ENCODE measurements at regions not wholly inside any gene's neighbourhood (a gene's known extent, or its start where the extent isn't known, plus 50 kb on each side); places are given as distances from the start of the nearest gene placed in this dataset.

GRCh38 chr10:43949351-43949750, 300.7 kb upstream of the ZNF32 start:
- no peaks in the 10 kb centered on the region for H3K27me3 ChIP-seq
- no peak for ATAC-seq (ENCODE audit: low FRiP score in 2 of 2)
- no peak overlapping the region for H3K4me3 ChIP-seq
- TF ChIP-seq POLR2AphosphoS5 (IDR thresholded peaks at IDR 0.05), result no peak
- TF ChIP-seq, protein P1, sequence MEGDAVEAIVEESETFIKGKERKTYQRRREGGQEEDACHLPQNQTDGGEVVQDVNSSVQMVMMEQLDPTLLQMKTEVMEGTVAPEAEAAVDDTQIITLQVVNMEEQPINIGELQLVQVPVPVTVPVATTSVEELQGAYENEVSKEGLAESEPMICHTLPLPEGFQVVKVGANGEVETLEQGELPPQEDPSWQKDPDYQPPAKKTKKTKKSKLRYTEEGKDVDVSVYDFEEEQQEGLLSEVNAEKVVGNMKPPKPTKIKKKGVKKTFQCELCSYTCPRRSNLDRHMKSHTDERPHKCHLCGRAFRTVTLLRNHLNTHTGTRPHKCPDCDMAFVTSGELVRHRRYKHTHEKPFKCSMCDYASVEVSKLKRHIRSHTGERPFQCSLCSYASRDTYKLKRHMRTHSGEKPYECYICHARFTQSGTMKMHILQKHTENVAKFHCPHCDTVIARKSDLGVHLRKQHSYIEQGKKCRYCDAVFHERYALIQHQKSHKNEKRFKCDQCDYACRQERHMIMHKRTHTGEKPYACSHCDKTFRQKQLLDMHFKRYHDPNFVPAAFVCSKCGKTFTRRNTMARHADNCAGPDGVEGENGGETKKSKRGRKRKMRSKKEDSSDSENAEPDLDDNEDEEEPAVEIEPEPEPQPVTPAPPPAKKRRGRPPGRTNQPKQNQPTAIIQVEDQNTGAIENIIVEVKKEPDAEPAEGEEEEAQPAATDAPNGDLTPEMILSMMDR (IDR thresholded peaks at IDR 0.05), result no peak
- no peak for TF ChIP-seq EP300 (IDR thresholded peaks at IDR 0.05)
- no peak for TF ChIP-seq POLR2A (IDR thresholded peaks at IDR 0.05)
- H3K36me3 ChIP-seq, result no peaks in the 10 kb centered on the region
- 45% methylated on average over 4 of the region's 4 CpGs for WGBS, 2 donors
- H3K4me1 ChIP-seq, result no peaks in the 10 kb centered on the region
- DNase-seq, result no peak
- peaks cover 0 to 3% (median 0%) of the 10 kb centered on the region in 4 donors for H3K9me3 ChIP-seq
- no peak overlapping the region for H3K27ac ChIP-seq

DNA sequence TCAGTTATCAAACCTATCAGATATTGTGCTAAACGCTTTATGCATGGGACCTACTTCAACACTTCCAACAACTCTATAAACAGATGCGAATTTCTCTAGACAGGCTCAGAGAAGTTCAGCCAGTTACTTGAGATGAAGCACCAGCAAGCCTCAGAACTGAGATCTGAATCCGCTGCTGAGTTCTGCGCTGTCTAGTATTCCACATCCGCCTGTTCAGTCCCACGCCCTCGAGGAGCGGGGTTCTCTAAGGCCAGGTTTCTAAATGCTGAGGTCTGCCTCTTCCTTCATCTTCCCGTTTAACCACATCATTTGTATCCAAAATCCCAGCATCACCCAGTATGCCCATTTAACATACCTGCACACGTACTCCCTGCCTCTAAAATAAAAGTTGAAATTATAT, 297.8 kb upstream of the ZNF32 start:
- no peak for ATAC-seq (ENCODE audit: low FRiP score in 2 of 2)
- no peak for DNase-seq
- no peak overlapping the region for H3K4me3 ChIP-seq
- WGBS, 2 donors, result 94% methylated on average over 10 of the region's 10 CpGs
- TF ChIP-seq EP300 (IDR thresholded peaks at IDR 0.05) (no peak), POLR2AphosphoS5 (IDR thresholded peaks at IDR 0.05) (no peak), POLR2A (IDR thresholded peaks at IDR 0.05) (no peak)
- TF ChIP-seq, protein P1 (IDR thresholded peaks at IDR 0.05), result no peak
- no peaks in the 10 kb centered on the region for H3K36me3 ChIP-seq
- no peaks in the 10 kb centered on the region for H3K9me3 ChIP-seq
- H3K27ac ChIP-seq, result no peak overlapping the region
- peaks cover 0 to 1% (median 0%) of the 10 kb centered on the region in 4 donors for H3K4me1 ChIP-seq
- H3K27me3 ChIP-seq, result no peaks in the 10 kb centered on the region

DNA sequence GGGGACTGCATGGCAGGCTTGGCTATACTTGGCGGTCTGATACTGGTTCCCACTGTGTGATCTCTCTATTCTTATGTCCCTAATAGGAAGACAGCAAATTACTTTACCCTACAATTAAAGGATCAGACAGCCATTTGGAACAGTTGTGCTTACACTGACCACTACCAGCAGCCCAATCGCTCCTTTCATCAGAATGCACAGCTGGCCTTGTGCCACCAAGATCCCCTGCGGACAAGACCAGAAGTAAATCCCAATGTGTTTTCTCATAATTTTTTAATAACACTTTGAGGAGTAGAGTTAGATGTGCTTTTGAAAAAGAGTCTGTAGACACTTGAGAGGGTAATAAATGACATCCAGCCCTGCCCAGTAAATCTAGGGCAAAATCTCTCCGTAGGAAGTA, 297.2 kb upstream of the ZNF32 start:
- Histone ChIP-seq H3K36me3 (no peaks in the 10 kb centered on the region), H3K4me3 (no peak overlapping the region), H3K9me3 (no peaks in the 10 kb centered on the region), H3K27ac (no peak overlapping the region), H3K27me3 (no peaks in the 10 kb centered on the region), H3K4me1 (peaks cover 0 to 6% (median 0%) of the 10 kb centered on the region in 4 donors)
- 91 to 98% methylated on average over 4 of the region's 4 CpGs for WGBS, 2 donors
- ATAC-seq (ENCODE audit: low FRiP score in 2 of 2), result no peak
- TF ChIP-seq, protein P1 (IDR thresholded peaks at IDR 0.05), result no peak
- TF ChIP-seq POLR2AphosphoS5 (IDR thresholded peaks at IDR 0.05) (no peak), POLR2A (IDR thresholded peaks at IDR 0.05) (no peak), EP300 (IDR thresholded peaks at IDR 0.05) (no peak)
- no peak for DNase-seq

DNA sequence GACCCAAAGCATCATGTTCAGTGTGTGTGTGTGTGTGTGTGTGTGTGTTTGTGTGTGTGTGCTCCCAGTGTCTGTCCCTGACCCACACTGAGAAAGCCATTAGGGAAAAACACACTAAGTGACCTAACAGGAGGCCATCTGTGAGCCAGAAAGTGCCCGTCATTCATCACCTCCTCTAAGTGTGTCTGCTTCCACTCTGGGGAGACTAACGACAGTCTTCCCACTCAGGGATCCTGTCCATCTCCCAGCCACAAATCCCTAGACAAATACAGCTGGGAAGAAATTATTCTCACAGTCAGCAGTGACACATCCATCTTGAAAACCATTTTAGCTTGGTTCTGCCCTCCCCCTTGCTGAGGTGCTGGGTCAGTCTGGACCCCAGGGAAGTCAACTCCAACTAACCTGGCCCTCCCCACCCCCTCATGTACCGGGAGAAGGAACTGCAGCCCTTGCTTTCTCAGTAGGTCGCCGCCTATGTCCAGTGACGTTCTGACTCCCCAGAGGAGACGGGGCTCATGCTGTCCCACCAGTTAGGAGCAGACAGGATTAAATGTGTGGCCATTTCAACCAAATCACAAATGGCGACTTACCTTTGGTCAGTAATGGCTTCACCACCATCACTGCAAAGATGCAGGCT, 296.5 kb upstream of the ZNF32 start:
- no peaks in the 10 kb centered on the region for H3K9me3 ChIP-seq
- no peak overlapping the region for H3K27ac ChIP-seq
- WGBS, 2 donors, result 72 to 86% methylated on average over 5 to 8 of the region's 8 CpGs
- no peaks in the 10 kb centered on the region for H3K27me3 ChIP-seq
- no peak for ATAC-seq (ENCODE audit: low FRiP score in 2 of 2)
- H3K4me3 ChIP-seq, result no peak overlapping the region
- TF ChIP-seq EP300 (IDR thresholded peaks at IDR 0.05) (no peak), POLR2A (IDR thresholded peaks at IDR 0.05) (no peak), POLR2AphosphoS5 (IDR thresholded peaks at IDR 0.05) (no peak)
- TF ChIP-seq, protein P1 (IDR thresholded peaks at IDR 0.05), result no peak
- H3K36me3 ChIP-seq, result no peaks in the 10 kb centered on the region
- DNase-seq, result no peak
- peaks cover 0 to 7% (median 2%) of the 10 kb centered on the region in 4 donors for H3K4me1 ChIP-seq
